ENCODE measurements at regions not wholly inside any gene's neighbourhood (a gene's known extent, or its start where the extent isn't known, plus 50 kb on each side); places are given as distances from the start of the nearest gene placed in this dataset.

- no peak for DNase-seq
These were observed 49.8 kb upstream of the RAP1B start for GRCh38 chr12:68560851-68561422.

All from stimulated activated CD4-positive, alpha-beta T cell treated with anti-CD3 and anti-CD28 coated beads, Interleukin-12 subunit alpha, Interleukin-12 subunit beta, amount 100 ng/mL, for 4 hours (primary cell).